GM19238 (cell line): ENCODE measurements at regions not wholly inside any gene's neighbourhood (a gene's known extent, or its start where the extent isn't known, plus 50 kb on each side); places are given as distances from the start of the nearest gene placed in this dataset.
"Not testable (repeated sequence)": the region's sequence is repeated elsewhere in the genome, so short reads cannot be mapped to it uniquely, and the experiment has no call there.

Source experiments
- DNase-seq: peaks from one replicate; pipeline ENCODE4 v3.0.0; 2011; ENCODE audit warnings: low spot score; ENCODE audit not compliant: insufficient read length

- no peak for DNase-seq
Measured at GRCh38 chrX:150118476-150118875, 180.2 kb upstream of the EOLA2 start.

GRCh38 chrX:150119323-150119722 lies 181.0 kb upstream of the EOLA2 start:
- no peak for DNase-seq

- not testable (repeated sequence) for DNase-seq
Measured at GRCh38 chrX:150125045-150125444, 186.8 kb upstream of the EOLA2 start.

- no peak for DNase-seq
Measured at GRCh38 chrX:150127216-150127615, 188.9 kb upstream of the EOLA2 start.

- DNase-seq: no peak
Measured at GRCh38 chrX:150143721-150144440, 205.6 kb upstream of the EOLA2 start.

- DNase-seq: no peak
Measured at GRCh38 chrX:150146271-150146896, 208.1 kb upstream of the EOLA2 start.

- no peak for DNase-seq
Measured at GRCh38 chrX:150148749-150149672, 210.7 kb upstream of the EOLA2 start.

GRCh38 chrX:150150076-150150779 lies 211.9 kb upstream of the EOLA2 start:
- DNase-seq: no peak

- DNase-seq: no peak
Measured at GRCh38 chrX:150150780-150151125, 212.4 kb upstream of the MAMLD1 start.

GRCh38 chrX:150152036-150152435 lies 211.1 kb upstream of the MAMLD1 start:
- DNase-seq: no peak

- no peak for DNase-seq
Measured at GRCh38 chrX:150152546-150152945, 210.6 kb upstream of the MAMLD1 start.

GRCh38 chrX:150155436-150156035 lies 207.6 kb upstream of the MAMLD1 start:
- DNase-seq: no peak

- no peak for DNase-seq
Measured at GRCh38 chrX:150156615-150157014, 206.5 kb upstream of the MAMLD1 start.

GRCh38 chrX:150157291-150157690 lies 205.8 kb upstream of the MAMLD1 start:
- no peak for DNase-seq

- no peak for DNase-seq
Measured at GRCh38 chrX:150158554-150159332, 204.4 kb upstream of the MAMLD1 start.

- no peak for DNase-seq
Measured at GRCh38 chrX:150159537-150159936, 203.6 kb upstream of the MAMLD1 start.

GRCh38 chrX:150160656-150161055 lies 202.5 kb upstream of the MAMLD1 start:
- DNase-seq: no peak

GRCh38 chrX:150161193-150161592 lies 201.9 kb upstream of the MAMLD1 start:
- DNase-seq: no peak

- DNase-seq: no peak
Measured at GRCh38 chrX:150162141-150162540, 201.0 kb upstream of the MAMLD1 start.

- no peak for DNase-seq
Measured at GRCh38 chrX:150163221-150163930, 199.7 kb upstream of the MAMLD1 start.
